ENCODE measurements at regions not wholly inside any gene's neighbourhood (a gene's known extent, or its start where the extent isn't known, plus 50 kb on each side); places are given as distances from the start of the nearest gene placed in this dataset.

- TF ChIP-seq CTCF (IDR thresholded peaks at IDR 0.05): no peak
- TF ChIP-seq EZH2 (IDR thresholded peaks at IDR 0.05): no peak
Observed at GRCh38 chr13:85095418-85096272, 703.6 kb downstream of the SLITRK6 start.
